ENCODE measurements at regions not wholly inside any gene's neighbourhood (a gene's known extent, or its start where the extent isn't known, plus 50 kb on each side); places are given as distances from the start of the nearest gene placed in this dataset.

DNA sequence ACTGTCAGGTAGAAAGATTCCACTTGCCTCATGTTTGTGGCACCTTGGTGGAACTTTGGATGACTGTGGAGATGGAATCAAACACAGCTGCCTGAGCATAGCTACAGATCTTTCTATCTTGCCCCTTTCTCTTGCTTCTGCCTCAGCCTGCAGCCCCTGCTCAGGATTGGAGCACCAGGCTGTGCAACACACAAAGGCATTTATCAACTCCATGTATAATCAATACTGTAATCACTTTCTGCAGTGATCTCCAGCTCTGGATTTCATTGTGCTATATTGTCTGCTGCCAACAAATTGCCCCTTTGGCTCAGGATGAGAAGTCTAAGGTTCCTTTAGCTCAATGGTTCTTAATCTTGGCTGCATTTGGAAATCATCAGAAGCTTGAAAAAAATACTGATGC lies 86.3 kb upstream of the PRPS1 start:
- Histone ChIP-seq H2AFZ (ENCODE audit: low read length) (no peak overlapping the region), H3K27me3 (ENCODE audit: control insufficient read depth in 1 of 2, insufficient read depth in 2 of 2, low read length in 2 of 2) (no peaks in the 10 kb centered on the region), H3K36me3 (replicated peaks in 1 of 2; ENCODE audit: control insufficient read depth in 1 of 2, insufficient read depth in 2 of 2, low read length in 2 of 2) (no peaks in the 10 kb centered on the region), H3K27ac (ENCODE audit: extremely low read length, insufficient read depth, low read length) (no peak overlapping the region), H3K9me3 (ENCODE audit: low read length) (no peaks in the 10 kb centered on the region), H3K4me1 (ENCODE audit: insufficient read depth, low read length) (no peaks in the 10 kb centered on the region), H3K9ac (ENCODE audit: insufficient read depth, low read depth, low read length) (no peak overlapping the region), H3K4me2 (ENCODE audit: low read depth, low read length) (no peak overlapping the region), H3K4me3 (replicated peaks in 1 of 3; ENCODE audit: insufficient read depth in 1 of 3, low read depth in 2 of 3, low read length in 3 of 3) (no peak overlapping the region), H4K20me1 (ENCODE audit: insufficient read depth, low read length) (no peaks in the 10 kb centered on the region), H3K79me2 (ENCODE audit: insufficient read depth, low read length) (no peaks in the 10 kb centered on the region)
- intact Hi-C loops (cut with micrococcal nuclease; ENCODE audit: unreplicated experiment) (no loop called here), in situ Hi-C loops (cut with HindIII; ENCODE audit: extremely low pct_ligation_motif_present, low pct_unique_long_range_greater_than_20kb) (no loop called here)
- no peak for ATAC-seq
- TF ChIP-seq ZFP82 (CRISPR knock-in tag; IDR thresholded peaks at IDR 0.05; ENCODE audit: borderline replicate concordance) (no peak), CENPX (CRISPR knock-in tag; IDR thresholded peaks at IDR 0.05) (no peak), SP1 (IDR thresholded peaks at IDR 0.05) (no peak), SP1 (CRISPR knock-in tag; IDR thresholded peaks at IDR 0.05) (no peak), ZNF17 (CRISPR knock-in tag; IDR thresholded peaks at IDR 0.05) (no peak), SIN3A (IDR thresholded peaks at IDR 0.05; ENCODE audit: borderline replicate concordance, low read depth, low read length) (no peak), ZFP41 (CRISPR knock-in tag; IDR thresholded peaks at IDR 0.05; ENCODE audit: borderline replicate concordance) (no peak), ZNF326 (CRISPR knock-in tag; IDR thresholded peaks at IDR 0.05; ENCODE audit: borderline replicate concordance) (no peak), GZF1 (CRISPR knock-in tag; IDR thresholded peaks at IDR 0.05) (no peak), ZNF75D (CRISPR knock-in tag; IDR thresholded peaks at IDR 0.05; ENCODE audit: borderline replicate concordance) (no peak), NAIF1 (CRISPR knock-in tag; IDR thresholded peaks at IDR 0.05; ENCODE audit: borderline replicate concordance) (no peak), ZNF619 (CRISPR knock-in tag; IDR thresholded peaks at IDR 0.05) (no peak), ZNF263 (CRISPR knock-in tag; IDR thresholded peaks at IDR 0.05) (no peak), GABPB1 (CRISPR knock-in tag; IDR thresholded peaks at IDR 0.05) (no peak), CEBPB (IDR thresholded peaks at IDR 0.05; ENCODE audit: borderline replicate concordance, low read depth, low read length) (no peak), ZNF180 (CRISPR knock-in tag; IDR thresholded peaks at IDR 0.05; ENCODE audit: borderline replicate concordance, low read depth) (no peak)
- TF ChIP-seq, protein P1, sequence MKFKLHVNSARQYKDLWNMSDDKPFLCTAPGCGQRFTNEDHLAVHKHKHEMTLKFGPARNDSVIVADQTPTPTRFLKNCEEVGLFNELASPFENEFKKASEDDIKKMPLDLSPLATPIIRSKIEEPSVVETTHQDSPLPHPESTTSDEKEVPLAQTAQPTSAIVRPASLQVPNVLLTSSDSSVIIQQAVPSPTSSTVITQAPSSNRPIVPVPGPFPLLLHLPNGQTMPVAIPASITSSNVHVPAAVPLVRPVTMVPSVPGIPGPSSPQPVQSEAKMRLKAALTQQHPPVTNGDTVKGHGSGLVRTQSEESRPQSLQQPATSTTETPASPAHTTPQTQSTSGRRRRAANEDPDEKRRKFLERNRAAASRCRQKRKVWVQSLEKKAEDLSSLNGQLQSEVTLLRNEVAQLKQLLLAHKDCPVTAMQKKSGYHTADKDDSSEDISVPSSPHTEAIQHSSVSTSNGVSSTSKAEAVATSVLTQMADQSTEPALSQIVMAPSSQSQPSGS (CRISPR knock-in tag; IDR thresholded peaks at IDR 0.05) = no peak
- TF ChIP-seq, protein P2, sequence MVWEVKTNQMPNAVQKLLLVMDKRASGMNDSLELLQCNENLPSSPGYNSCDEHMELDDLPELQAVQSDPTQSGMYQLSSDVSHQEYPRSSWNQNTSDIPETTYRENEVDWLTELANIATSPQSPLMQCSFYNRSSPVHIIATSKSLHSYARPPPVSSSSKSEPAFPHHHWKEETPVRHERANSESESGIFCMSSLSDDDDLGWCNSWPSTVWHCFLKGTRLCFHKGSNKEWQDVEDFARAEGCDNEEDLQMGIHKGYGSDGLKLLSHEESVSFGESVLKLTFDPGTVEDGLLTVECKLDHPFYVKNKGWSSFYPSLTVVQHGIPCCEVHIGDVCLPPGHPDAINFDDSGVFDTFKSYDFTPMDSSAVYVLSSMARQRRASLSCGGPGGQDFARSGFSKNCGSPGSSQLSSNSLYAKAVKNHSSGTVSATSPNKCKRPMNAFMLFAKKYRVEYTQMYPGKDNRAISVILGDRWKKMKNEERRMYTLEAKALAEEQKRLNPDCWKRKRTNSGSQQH (CRISPR knock-in tag; IDR thresholded peaks at IDR 0.05; ENCODE audit: low read depth) = no peak
- TF ChIP-seq, protein P3, sequence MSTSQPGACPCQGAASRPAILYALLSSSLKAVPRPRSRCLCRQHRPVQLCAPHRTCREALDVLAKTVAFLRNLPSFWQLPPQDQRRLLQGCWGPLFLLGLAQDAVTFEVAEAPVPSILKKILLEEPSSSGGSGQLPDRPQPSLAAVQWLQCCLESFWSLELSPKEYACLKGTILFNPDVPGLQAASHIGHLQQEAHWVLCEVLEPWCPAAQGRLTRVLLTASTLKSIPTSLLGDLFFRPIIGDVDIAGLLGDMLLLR (CRISPR knock-in tag; IDR thresholded peaks at IDR 0.05) = no peak
- TF ChIP-seq, protein P4, sequence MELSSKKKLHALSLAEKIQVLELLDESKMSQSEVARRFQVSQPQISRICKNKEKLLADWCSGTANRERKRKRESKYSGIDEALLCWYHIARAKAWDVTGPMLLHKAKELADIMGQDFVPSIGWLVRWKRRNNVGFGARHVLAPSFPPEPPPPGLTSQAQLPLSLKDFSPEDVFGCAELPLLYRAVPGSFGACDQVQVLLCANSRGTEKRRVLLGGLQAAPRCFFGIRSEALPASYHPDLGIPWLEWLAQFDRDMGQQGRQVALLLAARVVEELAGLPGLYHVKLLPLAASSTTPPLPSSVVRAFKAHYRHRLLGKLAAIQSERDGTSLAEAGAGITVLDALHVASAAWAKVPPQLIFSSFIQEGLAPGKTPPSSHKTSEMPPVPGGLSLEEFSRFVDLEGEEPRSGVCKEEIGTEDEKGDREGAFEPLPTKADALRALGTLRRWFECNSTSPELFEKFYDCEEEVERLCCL (CRISPR knock-in tag; IDR thresholded peaks at IDR 0.05; ENCODE audit: borderline replicate concordance) = no peak
- BruUV-seq (replicated peaks) = no TSS peak
- no peak for FAIRE-seq
- no peak for DNase-seq (ENCODE audit: low spot score)
- ChIA-PET POLR2A (no interaction called here), CTCF (ENCODE audit: low intra/inter-chr PET ratio, low total read pairs) (no interaction called here)

Measured in HepG2 (cell line).